CD14-positive monocyte (primary cell): ENCODE measurements at regions not wholly inside any gene's neighbourhood (a gene's known extent, or its start where the extent isn't known, plus 50 kb on each side); places are given as distances from the start of the nearest gene placed in this dataset.
"Not testable (repeated sequence)": the region's sequence is repeated elsewhere in the genome, so short reads cannot be mapped to it uniquely, and the experiment has no call there.

Source experiments
- DNase-seq, 3 donors: peaks; one replicate each; pipeline ENCODE4 v3.0.0-alpha.2; 2011 to 2022
- H2AFZ ChIP-seq: 2 replicates; pipeline ENCODE4 v1.6.0; 2012; ENCODE audit warnings: mild to moderate bottlenecking, low read depth, low read length, inconsistent platforms; ENCODE audit not compliant: insufficient read depth, poor library complexity, severe bottlenecking
- H3K27ac ChIP-seq, 2 donors: 1 replicate in 1 of 2; 2 replicates in 1 of 2; pipeline ENCODE4 v1.5.1; 2012 to 2013; ENCODE audit warnings: low read length in 2 of 2, control low read depth in 1 of 2, inconsistent platforms in 1 of 2, low read depth in 1 of 2, mild to moderate bottlenecking in 1 of 2
- H3K27me3 ChIP-seq, 2 donors: one replicate each; pipeline versions ENCODE4 v1.6.0 to v1.6.1; 2011 to 2013; ENCODE audit warnings: low read length in 2 of 2; ENCODE audit not compliant: control insufficient read depth in 2 of 2, insufficient read depth in 2 of 2
- H3K36me3 ChIP-seq, 2 donors: replicated peaks in 1 of 2; 1 replicate in 1 of 2; 2 replicates in 1 of 2; pipeline versions ENCODE4 v1.5.1 to v1.6.1; 2012 to 2013; ENCODE audit warnings: low read length in 2 of 2, control low read depth in 1 of 2, inconsistent platforms in 1 of 2, mild to moderate bottlenecking in 1 of 2; ENCODE audit not compliant: insufficient read depth in 2 of 2, control insufficient read depth in 1 of 2
- H3K4me1 ChIP-seq, 2 donors: 1 replicate in 1 of 2; 2 replicates in 1 of 2; pipeline versions ENCODE4 v1.5.1 to v1.6.1; 2012 to 2013; ENCODE audit warnings: low read length in 2 of 2, control low read depth in 1 of 2, inconsistent platforms in 1 of 2, mild to moderate bottlenecking in 1 of 2, moderate library complexity in 1 of 2; ENCODE audit not compliant: insufficient read depth in 2 of 2, control insufficient read depth in 1 of 2
- H3K4me2 ChIP-seq: replicated peaks from 2 replicates; pipeline ENCODE3; 2012; ENCODE audit warnings: low read length, moderate library complexity, mild to moderate bottlenecking; ENCODE audit not compliant: poor library complexity, severe bottlenecking; ENCODE audit errors: extremely low read depth
- H3K4me3 ChIP-seq, 3 experiments: fragments of 200-600 bp in 1 of 3; sonication (generic) in 1 of 3; replicated peaks in 1 of 3; 1 replicate in 2 of 3; 2 replicates in 1 of 3; pipeline ENCODE4 v1.5.1; 2011 to 2013; ENCODE audit warnings: low read length in 3 of 3, mild to moderate bottlenecking in 3 of 3, control low read depth in 2 of 3, low read depth in 2 of 3, inconsistent platforms in 1 of 3, moderate library complexity in 1 of 3
- H3K79me2 ChIP-seq: 2 replicates; pipeline ENCODE4 v1.6.0; 2012; ENCODE audit warnings: mild to moderate bottlenecking, control low read depth, inconsistent platforms, low read length, moderate library complexity; ENCODE audit not compliant: insufficient read depth
- H3K9ac ChIP-seq: 2 replicates; pipeline ENCODE4 v1.6.0; 2017; ENCODE audit warnings: low read length, mild to moderate bottlenecking; ENCODE audit not compliant: insufficient read depth, poor library complexity, severe bottlenecking
- H3K9me3 ChIP-seq, 2 donors: replicated peaks in 1 of 2; 1 replicate in 1 of 2; 2 replicates in 1 of 2; pipeline versions ENCODE4 v1.5.1 to v1.6.1; 2012 to 2013; ENCODE audit warnings: low read length in 2 of 2, control low read depth in 1 of 2; ENCODE audit not compliant: control insufficient read depth in 1 of 2, insufficient read depth in 1 of 2
- H4K20me1 ChIP-seq: 2 replicates; pipeline ENCODE4 v1.6.0; 2012; ENCODE audit warnings: mild to moderate bottlenecking, low read length, control low read depth, moderate library complexity; ENCODE audit not compliant: insufficient read depth
- H3K27ac Mint-ChIP-seq, 7 donors: one replicate each; pipeline ENCODE4 v1.8.0; 2020; ENCODE audit warnings: mild to moderate bottlenecking in 7 of 7, mixed read lengths in 7 of 7, moderate library complexity in 6 of 7, inconsistent platforms in 2 of 7
- H3K27me3 Mint-ChIP-seq, 3 donors: one replicate each; pipeline ENCODE4 v1.8.0; 2021 to 2022; ENCODE audit warnings: low read depth in 3 of 3, mild to moderate bottlenecking in 3 of 3, mixed read lengths in 3 of 3, moderate library complexity in 3 of 3, inconsistent platforms in 1 of 3
- H3K36me3 Mint-ChIP-seq, 2 donors: one replicate each; pipeline ENCODE4 v1.8.0; 2020; ENCODE audit warnings: mixed read lengths in 2 of 2, inconsistent platforms in 1 of 2, mild to moderate bottlenecking in 1 of 2
- H3K4me1 Mint-ChIP-seq: one replicate; pipeline ENCODE4 v1.8.0; 2020; ENCODE audit warnings: mild to moderate bottlenecking, mixed read lengths
- H3K4me3 Mint-ChIP-seq, 2 donors: one replicate each; pipeline ENCODE4 v1.8.0; 2020; ENCODE audit warnings: mild to moderate bottlenecking in 2 of 2, mixed read lengths in 2 of 2, moderate library complexity in 1 of 2
- H3K9me3 Mint-ChIP-seq, 7 donors: one replicate each; pipeline ENCODE4 v1.8.0; 2020 to 2022; ENCODE audit warnings: mixed read lengths in 7 of 7, mild to moderate bottlenecking in 6 of 7, moderate library complexity in 6 of 7, inconsistent platforms in 2 of 7
- WGBS: methylation state at CpG from one replicate; pipeline ENCODE4 v1.1.5; 2013; ENCODE audit warnings: missing lambda C conversion rate; ENCODE audit not compliant: insufficient coverage; 5-methylcytosine and 5-hydroxymethylcytosine counted together
- intact Hi-C, 2 donors: fragments of 100-400 bp; cut with micrococcal nuclease; formaldehyde crosslinking; loops; one replicate each; pipeline versions ENCODE4 v1.15.0 to v1.15.1; 2023
- TF ChIP-seq, protein P1 (sequence below): fragments of 200-600 bp; IDR thresholded peaks from one replicate; pipeline ENCODE4 v1.8.0; 2022; ENCODE audit warnings: antibody characterized with exemption, mild to moderate bottlenecking

DNA sequence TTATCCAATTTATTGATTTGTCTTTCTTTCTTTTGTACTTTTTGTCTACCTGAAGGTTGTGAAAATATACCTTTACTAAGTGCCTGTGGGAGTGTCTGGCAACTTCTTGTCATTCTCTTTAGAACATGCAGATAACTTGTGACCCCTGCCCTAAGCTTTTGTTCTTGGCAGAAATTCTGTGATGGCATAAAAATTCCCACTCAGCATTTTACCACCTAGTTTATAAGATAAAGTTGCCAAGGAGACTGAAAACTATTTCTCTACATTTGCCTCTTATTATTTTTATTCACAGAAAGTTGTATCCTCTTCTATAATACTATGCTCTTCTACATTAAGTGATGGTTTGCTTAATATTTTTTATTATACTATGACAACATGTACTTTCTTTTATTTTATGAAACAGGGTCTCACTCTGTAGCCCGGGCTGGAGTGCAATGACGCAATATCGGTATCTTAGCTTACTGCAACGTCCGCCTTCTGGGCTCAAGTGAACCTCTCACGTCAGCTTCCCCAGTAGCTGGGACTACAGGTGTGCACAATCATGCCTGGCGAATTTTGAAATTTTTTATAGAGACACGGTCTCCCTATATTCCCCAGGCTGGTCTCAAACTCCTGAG is 683.5 kb downstream of the ANKRD7 start:
- Histone ChIP-seq H3K36me3 (no peaks in the 10 kb centered on the region), H3K4me1 (no peaks in the 10 kb centered on the region), H3K9me3 (no peaks in the 10 kb centered on the region), H3K27me3 (no peaks in the 10 kb centered on the region), H2AFZ (no peak overlapping the region), H3K79me2 (no peaks in the 10 kb centered on the region), H3K4me3 (no peak overlapping the region), H3K4me2 (no peak overlapping the region), H3K9ac (no peak overlapping the region), H4K20me1 (no peaks in the 10 kb centered on the region), H3K27ac (no peak overlapping the region)
- Mint-ChIP-seq H3K4me1 (no peaks in the 10 kb centered on the region), H3K27ac (no peak overlapping the region), H3K9me3 (no peaks in the 10 kb centered on the region), H3K27me3 (no peaks in the 10 kb centered on the region), H3K4me3 (no peak overlapping the region), H3K36me3 (no peaks in the 10 kb centered on the region)
- 93% methylated on average over 6 of the region's 8 CpGs for WGBS
- DNase-seq: no peak
- TF ChIP-seq, protein P1, sequence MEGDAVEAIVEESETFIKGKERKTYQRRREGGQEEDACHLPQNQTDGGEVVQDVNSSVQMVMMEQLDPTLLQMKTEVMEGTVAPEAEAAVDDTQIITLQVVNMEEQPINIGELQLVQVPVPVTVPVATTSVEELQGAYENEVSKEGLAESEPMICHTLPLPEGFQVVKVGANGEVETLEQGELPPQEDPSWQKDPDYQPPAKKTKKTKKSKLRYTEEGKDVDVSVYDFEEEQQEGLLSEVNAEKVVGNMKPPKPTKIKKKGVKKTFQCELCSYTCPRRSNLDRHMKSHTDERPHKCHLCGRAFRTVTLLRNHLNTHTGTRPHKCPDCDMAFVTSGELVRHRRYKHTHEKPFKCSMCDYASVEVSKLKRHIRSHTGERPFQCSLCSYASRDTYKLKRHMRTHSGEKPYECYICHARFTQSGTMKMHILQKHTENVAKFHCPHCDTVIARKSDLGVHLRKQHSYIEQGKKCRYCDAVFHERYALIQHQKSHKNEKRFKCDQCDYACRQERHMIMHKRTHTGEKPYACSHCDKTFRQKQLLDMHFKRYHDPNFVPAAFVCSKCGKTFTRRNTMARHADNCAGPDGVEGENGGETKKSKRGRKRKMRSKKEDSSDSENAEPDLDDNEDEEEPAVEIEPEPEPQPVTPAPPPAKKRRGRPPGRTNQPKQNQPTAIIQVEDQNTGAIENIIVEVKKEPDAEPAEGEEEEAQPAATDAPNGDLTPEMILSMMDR: no peak
- intact Hi-C loops: no loop called here

GRCh38 chr7:118916120-118916519 is 691.6 kb downstream of the ANKRD7 start:
- H3K9ac ChIP-seq, H2AFZ ChIP-seq, H3K27ac ChIP-seq, H3K4me1 Mint-ChIP-seq, H3K36me3 ChIP-seq, H3K4me2 ChIP-seq, H3K4me3 Mint-ChIP-seq, H4K20me1 ChIP-seq, H3K36me3 Mint-ChIP-seq, intact Hi-C loops, H3K9me3 Mint-ChIP-seq, H3K27me3 ChIP-seq, H3K27me3 Mint-ChIP-seq, H3K27ac Mint-ChIP-seq, H3K4me1 ChIP-seq, H3K4me3 ChIP-seq, H3K9me3 ChIP-seq, H3K79me2 ChIP-seq, DNase-seq: not testable (repeated sequence)
- no CpG with 5 or more reads among the region's 3 CpGs for WGBS
